HUDEP-2 (cell line): ENCODE measurements at regions not wholly inside any gene's neighbourhood (a gene's known extent, or its start where the extent isn't known, plus 50 kb on each side); places are given as distances from the start of the nearest gene placed in this dataset.
"Not testable (repeated sequence)": the region's sequence is repeated elsewhere in the genome, so short reads cannot be mapped to it uniquely, and the experiment has no call there.

ENCODE experiments used
- DNase-seq, 76 experiments: peaks; one replicate each; lab custom pipeline; 2025; ENCODE audit not compliant: unreplicated experiment in 76 of 76; lab: John Stamatoyannopoulos, UW

- DNase-seq, result peak in 60 of 76 experiments; percentile 1 to 70 (median 26)
Observed at GRCh38 chr4:173091362-173091761, 77.2 kb upstream of the GALNT7 start.

DNA sequence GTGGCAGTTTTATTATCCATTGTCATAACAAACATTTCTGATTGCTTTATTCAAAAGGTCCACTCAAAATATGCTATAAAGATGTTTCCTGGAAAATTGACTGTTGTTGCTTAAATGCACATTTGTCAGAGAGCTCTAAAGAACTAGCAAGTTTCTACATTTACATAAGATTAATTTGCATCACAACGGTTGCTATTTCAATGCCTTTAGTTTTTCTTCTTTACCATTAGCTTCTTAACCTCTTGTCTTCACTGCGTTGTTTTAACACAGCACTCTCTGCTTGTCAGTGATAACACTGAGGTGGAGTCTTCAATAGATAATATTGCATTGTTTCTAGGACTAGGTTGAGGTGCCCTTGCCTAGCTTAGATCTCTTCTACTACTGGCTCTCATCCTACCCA lies 76.7 kb upstream of the GALNT7 start:
- DNase-seq, result peak in 10 of 76 experiments; percentile 2 to 47 (median 13)

GRCh38 chr4:173093361-173093760 lies 75.2 kb upstream of the GALNT7 start:
- no peak for DNase-seq

- DNase-seq, result no peak
Observed at GRCh38 chr4:173094739-173095421, 73.7 kb upstream of the GALNT7 start.

- not testable (repeated sequence) for DNase-seq
Observed at GRCh38 chr4:173099447-173099846, 69.2 kb upstream of the GALNT7 start.

GRCh38 chr4:173111031-173111430 lies 57.6 kb upstream of the GALNT7 start:
- DNase-seq, result no peak

DNA sequence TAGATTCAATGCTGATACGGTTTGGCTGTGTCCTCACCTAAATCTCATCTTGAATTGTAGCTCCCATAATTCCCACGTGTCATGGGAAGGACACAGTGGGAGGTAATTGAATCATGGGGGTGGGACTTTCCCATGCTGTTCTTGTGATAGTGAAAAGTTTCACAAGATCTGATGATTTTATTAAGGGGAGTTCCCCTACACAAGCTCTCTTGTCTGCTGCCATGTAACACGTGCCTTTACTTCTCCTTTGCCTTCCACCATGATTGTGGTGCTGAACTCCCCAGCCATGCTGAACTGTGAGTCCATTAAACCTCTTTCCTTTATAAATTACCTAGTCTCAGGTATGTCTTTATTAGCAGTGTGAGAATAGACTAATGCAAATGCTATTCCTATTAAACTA lies 51.2 kb upstream of the GALNT7 start:
- DNase-seq, result not testable (repeated sequence)
